Pancreas (tissue), 10 donors: ENCODE measurements at regions not wholly inside any gene's neighbourhood (a gene's known extent, or its start where the extent isn't known, plus 50 kb on each side); places are given as distances from the start of the nearest gene placed in this dataset.
A peak's percentile ranks its signal among the peaks of the same experiment; 100 is the strongest.

Experiments
- ATAC-seq, 4 donors: fragments of 200-7000 bp; cut with Tn5 transposase; one replicate each; pipeline versions ENCODE4 v1.8.0 to v1.9.1; 2020; ENCODE audit warnings: mild to moderate bottlenecking in 4 of 4, moderate library complexity in 4 of 4
- DNase-seq, 6 donors: peaks; one replicate each; pipeline ENCODE4 v3.0.0-alpha.2; 2020
- FAIRE-seq: peaks from 2 replicates; lab custom pipeline; 2012; peaks lifted over from hg19 to GRCh38; lab: Jason Lieb, UNC
- H3K27ac ChIP-seq, 4 donors: fragments of 200-600 bp; sonication (generic); 1 replicate in 3 of 4; 2 replicates in 1 of 4; pipeline versions ENCODE4 v1.5.0 to v1.8.0; 2020
- H3K27me3 ChIP-seq, 4 donors: fragments of 200-600 bp; one replicate each; pipeline ENCODE4 v1.8.0; 2021
- H3K36me3 ChIP-seq, 3 donors: fragments of 200-600 bp; sonication (generic) in 1 of 3; one replicate each; pipeline versions ENCODE4 v1.5.0 to v1.8.0; 2020 to 2021
- H3K4me1 ChIP-seq, 3 donors: fragments of 200-600 bp; one replicate each; pipeline ENCODE4 v1.8.0; 2021
- H3K4me3 ChIP-seq, 4 donors: fragments of 200-600 bp; sonication (generic) in 2 of 4; one replicate each; pipeline versions ENCODE4 v1.5.0 to v1.8.0; 2020 to 2021
- H3K9me3 ChIP-seq, 4 donors: fragments of 200-600 bp; one replicate each; pipeline ENCODE4 v1.8.0; 2021
- CTCF ChIP-seq, 4 donors: fragments of 200-600 bp; sonication (generic) in 3 of 4; IDR thresholded peaks; one replicate each; pipeline versions ENCODE4 v1.5.0 to v1.8.0; 2021; ENCODE audit warnings: antibody characterized with exemption in 4 of 4
- WGBS, 2 donors: extraction: QIAGEN DNeasy Blood & Tissue Kit; methylation state at CpG; one replicate each; pipeline ENCODE4 v1.1.7; 2013; 5-methylcytosine and 5-hydroxymethylcytosine counted together
- intact Hi-C, 3 donors: fragments of 100-400 bp; cut with DNase I; formaldehyde crosslinking; loops; one replicate each; pipeline versions ENCODE4 v1.11.1 to v1.14.2; 2022
- donor health status: healthy with polysubstance abuse.
- donor health status: DM: no; HTN: no; CAD: no; lungs with moderate emphysema.
- donor health status: DM: no; HTN: no; CAD: no.
- donor health status: control.
- donor health status: control.
- donor health status: Bipolar disorder and iron deficiency.
- donor health status: DM: yes; HTN: yes; CAD: no.
- donor health status: DM: no; HTN: no; CAD: no.
- donor health status: DM: no; HTN: no; CAD: no.
- donor health status: DM: yes; HTN: yes; CAD: no.

DNA sequence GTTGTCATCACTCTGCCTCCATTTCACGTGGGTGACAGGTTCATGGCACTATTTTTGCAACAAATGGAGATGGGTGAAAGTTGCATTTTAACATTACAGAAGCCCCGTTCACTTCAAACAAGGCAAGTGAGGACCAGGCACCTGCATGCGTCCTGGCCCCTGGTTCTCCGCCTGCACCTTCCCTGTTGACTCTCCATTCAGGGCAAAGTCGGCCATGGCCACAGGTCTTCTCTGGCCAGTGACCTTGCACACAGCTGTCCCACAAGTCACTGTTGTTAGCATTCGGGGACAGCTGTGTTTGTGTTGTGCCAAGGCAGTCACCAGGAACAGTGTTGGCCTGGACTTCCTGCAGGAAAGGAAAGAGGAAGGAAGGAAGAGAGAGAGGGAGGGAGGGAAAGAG, 554.9 kb downstream of the TCERG1L start:
- Histone ChIP-seq H3K27ac (no peak overlapping the region), H3K27me3 (no peaks in the 10 kb centered on the region), H3K4me1 (no peaks in the 10 kb centered on the region), H3K36me3 (no peaks in the 10 kb centered on the region), H3K4me3 (no peak overlapping the region), H3K9me3 (no peaks in the 10 kb centered on the region)
- no peak for FAIRE-seq
- WGBS, 2 donors, result 61 to 66% methylated on average over 6 of the region's 6 CpGs
- intact Hi-C loops, result no loop called here
- ATAC-seq, result no peak
- no peak for DNase-seq
- TF ChIP-seq CTCF (IDR thresholded peaks at IDR 0.05), result no peak

GRCh38 chr10:130757271-130757670, 554.2 kb downstream of the TCERG1L start:
- Histone ChIP-seq H3K4me3 (no peak overlapping the region), H3K36me3 (no peaks in the 10 kb centered on the region), H3K9me3 (no peaks in the 10 kb centered on the region), H3K4me1 (no peaks in the 10 kb centered on the region), H3K27ac (no peak overlapping the region), H3K27me3 (no peaks in the 10 kb centered on the region)
- intact Hi-C loops, result no loop called here
- ATAC-seq (no peak), FAIRE-seq (no peak), DNase-seq (peak in 1 of 6 donors; percentile 26)
- TF ChIP-seq CTCF (IDR thresholded peaks at IDR 0.05), result no peak
- 84 to 88% methylated on average over 5 of the region's 5 CpGs for WGBS, 2 donors

GRCh38 chr10:130757821-130758489, 553.6 kb downstream of the TCERG1L start:
- no peaks in the 10 kb centered on the region for H3K9me3 ChIP-seq
- H3K27me3 ChIP-seq, result no peaks in the 10 kb centered on the region
- FAIRE-seq, result no peak
- DNase-seq, result peak in 1 of 6 donors; percentile 26
- H3K27ac ChIP-seq, result no peak overlapping the region
- no peak for TF ChIP-seq CTCF (IDR thresholded peaks at IDR 0.05)
- intact Hi-C loops, result no loop called here
- no peak for ATAC-seq
- no peaks in the 10 kb centered on the region for H3K36me3 ChIP-seq
- no peaks in the 10 kb centered on the region for H3K4me1 ChIP-seq
- WGBS, 2 donors, result 73 to 79% methylated on average over 17 of the region's 17 CpGs
- H3K4me3 ChIP-seq, result no peak overlapping the region

DNA sequence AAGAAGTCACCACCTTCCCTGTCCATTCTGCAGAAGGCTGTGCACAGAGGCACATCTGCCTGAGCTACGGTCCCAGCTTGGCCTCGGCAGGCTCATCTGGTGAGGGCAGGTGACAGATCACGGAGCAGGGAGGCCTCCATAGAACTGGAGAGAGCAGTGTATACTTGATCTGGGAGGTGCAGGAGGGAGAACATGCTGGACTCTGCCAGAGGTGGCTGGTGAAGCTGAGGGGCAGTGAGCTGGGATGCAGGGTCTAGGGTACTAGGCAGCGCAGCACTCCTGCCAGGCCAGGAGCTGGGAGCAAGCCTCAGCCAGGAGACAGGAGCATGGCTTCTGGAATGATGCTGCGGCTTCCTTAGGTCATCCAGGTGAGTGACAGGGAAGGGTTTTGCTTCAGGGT, 553.0 kb downstream of the TCERG1L start:
- 76 to 87% methylated on average over 5 of the region's 5 CpGs for WGBS, 2 donors

More for the DNA sequence above, 553.0 kb downstream of the TCERG1L start:
- Histone ChIP-seq H3K4me1 (no peaks in the 10 kb centered on the region), H3K36me3 (no peaks in the 10 kb centered on the region), H3K4me3 (no peak overlapping the region), H3K27me3 (no peaks in the 10 kb centered on the region), H3K27ac (no peak overlapping the region), H3K9me3 (no peaks in the 10 kb centered on the region)
- no peak for TF ChIP-seq CTCF (IDR thresholded peaks at IDR 0.05)
- intact Hi-C loops, result no loop called here
- ATAC-seq, result no peak
- no peak for FAIRE-seq
- DNase-seq, result no peak
